SW 1271 (cell line): ENCODE measurements at regions not wholly inside any gene's neighbourhood (a gene's known extent, or its start where the extent isn't known, plus 50 kb on each side); places are given as distances from the start of the nearest gene placed in this dataset.

Experiments
- DNase-seq, 2 experiments: peaks; one replicate each; lab custom pipeline; 2025; lab: John Stamatoyannopoulos, UW

- no peak for DNase-seq
Observed at GRCh38 chr1:47554082-47554481, 116.2 kb downstream of the FOXD2 start.

- no peak for DNase-seq
Observed at GRCh38 chr1:47554901-47555300, 117.1 kb downstream of the FOXD2 start.

- DNase-seq: no peak
Observed at GRCh38 chr1:47555306-47555705, 117.5 kb downstream of the FOXD2 start.

GRCh38 chr1:47555841-47556560, 118.2 kb downstream of the FOXD2 start:
- no peak for DNase-seq

GRCh38 chr1:47557066-47557465, 119.2 kb downstream of the FOXD2 start:
- no peak for DNase-seq

- DNase-seq: no peak
Observed at GRCh38 chr1:47558601-47559593, 121.1 kb downstream of the FOXD2 start.

GRCh38 chr1:47559944-47560695, 122.3 kb downstream of the FOXD2 start:
- DNase-seq: no peak

- no peak for DNase-seq
Observed at GRCh38 chr1:47561523-47562007, 123.7 kb downstream of the FOXD2 start.

GRCh38 chr1:47562147-47562546, 124.3 kb downstream of the FOXD2 start:
- no peak for DNase-seq

- DNase-seq: no peak
Observed at GRCh38 chr1:47562799-47563198, 125.0 kb downstream of the FOXD2 start.

GRCh38 chr1:47563201-47563600, 125.4 kb downstream of the FOXD2 start:
- no peak for DNase-seq

- DNase-seq: no peak
Observed at GRCh38 chr1:47564570-47564969, 126.7 kb downstream of the FOXD2 start.

- DNase-seq: no peak
Observed at GRCh38 chr1:47565092-47565491, 127.2 kb downstream of the FOXD2 start.

GRCh38 chr1:47565676-47566075, 127.8 kb downstream of the FOXD2 start:
- DNase-seq: no peak

- no peak for DNase-seq
Observed at GRCh38 chr1:47568763-47569162, 130.9 kb downstream of the FOXD2 start.

GRCh38 chr1:47569261-47569660, 131.4 kb downstream of the FOXD2 start:
- DNase-seq: no peak

- DNase-seq: peak; percentile 33 to 68
Observed at GRCh38 chr1:47569681-47570470, 132.0 kb downstream of the FOXD2 start.

GRCh38 chr1:47571161-47571560, 133.3 kb downstream of the FOXD2 start:
- DNase-seq: no peak

GRCh38 chr1:47571952-47572351, 134.1 kb downstream of the FOXD2 start:
- no peak for DNase-seq

- no peak for DNase-seq
Observed at GRCh38 chr1:47572731-47573430, 135.0 kb downstream of the FOXD2 start.
